HG03097 (cell line): ENCODE measurements at regions not wholly inside any gene's neighbourhood (a gene's known extent, or its start where the extent isn't known, plus 50 kb on each side); places are given as distances from the start of the nearest gene placed in this dataset.

Source experiments
- ATAC-seq: cut with Tn5 transposase; IDR thresholded peaks from one replicate; pipeline ENCODE4 v1.9.1; 2021; ENCODE audit not compliant: unreplicated experiment, low FRiP score

GRCh38 chr4:30837131-30837539 lies 117.0 kb downstream of the PCDH7 start:
- no peak for ATAC-seq

- ATAC-seq: no peak
These were observed 117.7 kb downstream of the PCDH7 start for GRCh38 chr4:30837861-30838260.

- no peak for ATAC-seq
These were observed 118.2 kb downstream of the PCDH7 start for GRCh38 chr4:30838331-30838730.

GRCh38 chr4:30839583-30840520 lies 119.7 kb downstream of the PCDH7 start:
- ATAC-seq: no peak

- ATAC-seq: no peak
These were observed 120.4 kb downstream of the PCDH7 start for GRCh38 chr4:30840571-30840970.

- ATAC-seq: no peak
These were observed 122.0 kb downstream of the PCDH7 start for GRCh38 chr4:30842142-30842541.

GRCh38 chr4:30842689-30843088 lies 122.5 kb downstream of the PCDH7 start:
- no peak for ATAC-seq

GRCh38 chr4:30844861-30845582 lies 124.9 kb downstream of the PCDH7 start:
- no peak for ATAC-seq

- no peak for ATAC-seq
These were observed 127.0 kb downstream of the PCDH7 start for GRCh38 chr4:30847167-30847566.

GRCh38 chr4:30847958-30848357 lies 127.8 kb downstream of the PCDH7 start:
- ATAC-seq: no peak

- ATAC-seq: no peak
These were observed 134.4 kb downstream of the PCDH7 start for GRCh38 chr4:30854531-30854930.

- no peak for ATAC-seq
These were observed 135.1 kb downstream of the PCDH7 start for GRCh38 chr4:30855232-30855631.

GRCh38 chr4:30856795-30857564 lies 136.8 kb downstream of the PCDH7 start:
- no peak for ATAC-seq

GRCh38 chr4:30860978-30861377 lies 140.8 kb downstream of the PCDH7 start:
- ATAC-seq: no peak

- no peak for ATAC-seq
These were observed 142.0 kb downstream of the PCDH7 start for GRCh38 chr4:30862196-30862595.

- ATAC-seq: no peak
These were observed 142.9 kb downstream of the PCDH7 start for GRCh38 chr4:30863021-30863420.

GRCh38 chr4:30865691-30866090 lies 145.5 kb downstream of the PCDH7 start:
- ATAC-seq: no peak

- no peak for ATAC-seq
These were observed 146.2 kb downstream of the PCDH7 start for GRCh38 chr4:30866346-30866745.

GRCh38 chr4:30866907-30867306 lies 146.7 kb downstream of the PCDH7 start:
- ATAC-seq: no peak

- no peak for ATAC-seq
These were observed 147.3 kb downstream of the PCDH7 start for GRCh38 chr4:30867427-30867826.
